Liver (tissue), 7 donors: ENCODE measurements at regions not wholly inside any gene's neighbourhood (a gene's known extent, or its start where the extent isn't known, plus 50 kb on each side); places are given as distances from the start of the nearest gene placed in this dataset.
A peak's percentile ranks its signal among the peaks of the same experiment; 100 is the strongest.

Experiments used
- DNase-seq: peaks from one replicate; pipeline ENCODE4 v3.0.0-alpha.2; 2017; ENCODE audit warnings: low spot score
- H3K27ac ChIP-seq, 2 donors: one replicate each; pipeline ENCODE4 v1.7.0; 2013; ENCODE audit warnings: inconsistent platforms in 2 of 2, low read length in 2 of 2, control low read depth in 1 of 2, low read depth in 1 of 2, mild to moderate bottlenecking in 1 of 2
- H3K27me3 ChIP-seq, 4 donors: one replicate each; pipeline versions ENCODE4 v1.6.1 to v1.7.0; 2013; ENCODE audit warnings: low read length in 3 of 4, inconsistent platforms in 1 of 4, mild to moderate bottlenecking in 1 of 4, moderate library complexity in 1 of 4; ENCODE audit not compliant: control insufficient read depth in 4 of 4, insufficient read depth in 4 of 4
- H3K36me3 ChIP-seq, 4 donors: one replicate each; pipeline versions ENCODE4 v1.6.1 to v1.7.0; 2013; ENCODE audit warnings: low read length in 3 of 4, mild to moderate bottlenecking in 3 of 4, low read depth in 1 of 4, moderate library complexity in 1 of 4; ENCODE audit not compliant: control insufficient read depth in 4 of 4, insufficient read depth in 3 of 4
- H3K4me1 ChIP-seq, 4 donors: one replicate each; pipeline versions ENCODE4 v1.6.1 to v1.7.0; 2013; ENCODE audit warnings: low read length in 3 of 4, mild to moderate bottlenecking in 3 of 4, moderate library complexity in 1 of 4; ENCODE audit not compliant: control insufficient read depth in 4 of 4, insufficient read depth in 4 of 4
- H3K4me3 ChIP-seq, 3 donors: one replicate each; pipeline versions ENCODE4 v1.6.1 to v1.7.0; 2013; ENCODE audit warnings: low read length in 3 of 3, control low read depth in 1 of 3, low read depth in 1 of 3, mild to moderate bottlenecking in 1 of 3
- H3K9ac ChIP-seq, 2 donors: one replicate each; pipeline ENCODE4 v1.7.0; 2013; ENCODE audit warnings: low read length in 2 of 2, mild to moderate bottlenecking in 2 of 2, moderate library complexity in 2 of 2, control low read depth in 1 of 2, low read depth in 1 of 2
- H3K9me3 ChIP-seq, 4 donors: one replicate each; pipeline versions ENCODE4 v1.6.1 to v1.7.0; 2013; ENCODE audit warnings: low read length in 3 of 4; ENCODE audit not compliant: control insufficient read depth in 4 of 4
- EGR1 ChIP-seq, 2 donors: IDR thresholded peaks; 2 replicates each; pipeline ENCODE4 v1.6.1; 2016 to 2018; ENCODE audit warnings: antibody characterized with exemption in 2 of 2, low read depth in 2 of 2
- FOXA2 ChIP-seq: IDR thresholded peaks from 2 replicates; pipeline ENCODE4 v1.6.1; 2016; ENCODE audit warnings: antibody characterized with exemption
- GABPA ChIP-seq, 2 donors: IDR thresholded peaks in 1 of 2; conservative IDR thresholded peaks in 1 of 2; 2 replicates each; pipeline ENCODE4 v1.6.1; 2016; ENCODE audit warnings: antibody characterized with exemption in 2 of 2, mild to moderate bottlenecking in 1 of 2, moderate library complexity in 1 of 2
- HNF4A ChIP-seq, 2 donors: conservative IDR thresholded peaks; 2 replicates each; pipeline ENCODE4 v1.6.1; 2016; ENCODE audit warnings: antibody characterized with exemption in 2 of 2, mild to moderate bottlenecking in 2 of 2
- HNF4G ChIP-seq: IDR thresholded peaks from 2 replicates; pipeline ENCODE4 v1.6.1; 2016; ENCODE audit warnings: antibody characterized with exemption
- RXRA ChIP-seq, 2 donors: IDR thresholded peaks; 2 replicates each; pipeline ENCODE4 v1.6.1; 2017 to 2018; ENCODE audit warnings: antibody characterized with exemption in 2 of 2, mild to moderate bottlenecking in 1 of 2
- WGBS: extraction: QIAGEN DNeasy Blood & Tissue Kit; methylation state at CpG from one replicate; pipeline ENCODE4 v1.1.7; 2013; 5-methylcytosine and 5-hydroxymethylcytosine counted together
- TF ChIP-seq, protein P1 (sequence below): IDR thresholded peaks from 2 replicates; pipeline ENCODE4 v1.6.1; 2016; ENCODE audit warnings: antibody characterized with exemption
- TF ChIP-seq, protein P2 (sequence below): IDR thresholded peaks from 2 replicates; pipeline ENCODE4 v1.6.1; 2016; ENCODE audit warnings: antibody characterized with exemption
- TF ChIP-seq, protein P3 (sequence below): IDR thresholded peaks from 2 replicates; pipeline ENCODE4 v1.6.1; 2016; ENCODE audit warnings: antibody characterized with exemption, mild to moderate bottlenecking
- donor health status: healthy.
- donor health status: healthy.
- donor health status: healthy.
- donor health status: healthy.

DNA sequence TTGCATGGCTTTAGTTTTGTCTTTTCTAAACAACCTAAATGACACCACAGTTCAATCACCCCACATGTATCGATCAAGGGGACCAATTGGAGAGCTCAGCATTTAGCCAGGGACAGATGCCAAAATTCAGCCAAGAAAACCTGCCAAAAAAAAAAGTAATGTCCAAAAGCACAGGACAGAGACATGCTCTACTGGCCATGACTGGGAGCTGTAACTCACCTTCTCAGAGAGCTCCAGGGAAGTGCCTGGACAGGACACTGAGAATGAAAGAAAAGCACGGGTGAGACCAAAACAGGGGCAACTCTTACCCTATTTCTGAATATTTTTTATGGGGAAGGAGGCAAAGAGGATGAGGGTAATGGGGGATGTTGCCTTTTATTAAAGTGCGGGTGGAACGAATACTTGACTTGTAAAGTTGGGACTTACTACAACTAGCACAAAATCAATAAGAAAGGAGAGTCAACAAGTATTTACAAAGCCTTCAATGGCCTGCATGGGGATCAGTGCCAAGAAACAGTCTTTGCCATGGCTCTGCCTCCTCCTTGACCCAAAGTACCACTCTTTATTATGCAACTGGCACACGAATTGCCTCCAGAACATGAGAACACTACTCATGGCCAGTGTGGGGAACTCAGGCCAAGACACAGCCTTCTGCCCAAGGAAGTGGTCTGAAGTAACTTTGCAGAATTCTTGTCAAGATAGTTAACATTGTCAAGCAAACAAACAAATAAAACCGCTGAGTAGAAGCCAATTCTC lies 72.9 kb upstream of the HK2 start:
- H3K36me3 ChIP-seq: no peaks in the 10 kb centered on the region
- H3K9ac ChIP-seq: no peak overlapping the region
- H3K27me3 ChIP-seq: no peaks in the 10 kb centered on the region
- H3K4me1 ChIP-seq: peaks cover 0 to 16% (median 9%) of the 10 kb centered on the region in 4 donors
- 48% methylated on average over 6 of the region's 6 CpGs for WGBS
- H3K9me3 ChIP-seq: peaks cover 0 to 5% (median 4%) of the 10 kb centered on the region in 4 donors
- DNase-seq: no peak
- H3K27ac ChIP-seq: no peak overlapping the region
- peak; percentile 12 to 40 for TF ChIP-seq RXRA (IDR thresholded peaks at IDR 0.05)
- TF ChIP-seq, protein P1, sequence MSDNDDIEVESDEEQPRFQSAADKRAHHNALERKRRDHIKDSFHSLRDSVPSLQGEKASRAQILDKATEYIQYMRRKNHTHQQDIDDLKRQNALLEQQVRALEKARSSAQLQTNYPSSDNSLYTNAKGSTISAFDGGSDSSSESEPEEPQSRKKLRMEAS: no peak
- no peak for TF ChIP-seq FOXA2
- TF ChIP-seq HNF4A (conservative IDR thresholded peaks at IDR 0.05): peak in 1 of 2 donors; percentile 9
- H3K4me3 ChIP-seq: no peak overlapping the region

DNA sequence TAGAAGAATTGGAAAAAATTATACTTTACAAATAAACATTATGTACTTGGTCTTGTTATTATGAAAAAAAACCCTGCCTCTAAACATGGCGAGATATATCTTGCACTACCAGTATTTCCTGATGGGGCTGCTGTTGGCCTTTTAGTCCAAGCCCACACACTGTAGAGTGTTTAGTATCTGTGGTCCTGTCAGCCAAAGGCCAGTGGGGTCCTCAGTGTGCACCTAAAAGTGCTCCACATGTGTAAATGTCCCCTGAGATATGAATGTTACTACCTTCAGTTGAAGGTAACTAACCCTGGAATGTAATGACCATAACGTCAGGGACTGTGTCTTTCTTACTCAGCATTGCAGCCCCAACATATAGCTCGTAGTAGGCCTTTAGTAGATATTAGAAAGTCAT lies 71.1 kb upstream of the HK2 start:
- WGBS: 94% methylated on average over 3 of the region's 3 CpGs
- Histone ChIP-seq H3K27me3 (no peaks in the 10 kb centered on the region), H3K27ac (no peak overlapping the region), H3K36me3 (no peaks in the 10 kb centered on the region), H3K9ac (no peak overlapping the region), H3K9me3 (no peaks in the 10 kb centered on the region), H3K4me1 (peaks cover 0 to 16% (median 9%) of the 10 kb centered on the region in 4 donors), H3K4me3 (no peak overlapping the region)
- DNase-seq: no peak
- TF ChIP-seq, protein P1: no peak
- TF ChIP-seq, protein P2, sequence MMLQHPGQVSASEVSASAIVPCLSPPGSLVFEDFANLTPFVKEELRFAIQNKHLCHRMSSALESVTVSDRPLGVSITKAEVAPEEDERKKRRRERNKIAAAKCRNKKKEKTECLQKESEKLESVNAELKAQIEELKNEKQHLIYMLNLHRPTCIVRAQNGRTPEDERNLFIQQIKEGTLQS: no peak
- TF ChIP-seq EGR1 (IDR thresholded peaks at IDR 0.05; ENCODE audit: low read depth in 2 of 2): no peak

DNA sequence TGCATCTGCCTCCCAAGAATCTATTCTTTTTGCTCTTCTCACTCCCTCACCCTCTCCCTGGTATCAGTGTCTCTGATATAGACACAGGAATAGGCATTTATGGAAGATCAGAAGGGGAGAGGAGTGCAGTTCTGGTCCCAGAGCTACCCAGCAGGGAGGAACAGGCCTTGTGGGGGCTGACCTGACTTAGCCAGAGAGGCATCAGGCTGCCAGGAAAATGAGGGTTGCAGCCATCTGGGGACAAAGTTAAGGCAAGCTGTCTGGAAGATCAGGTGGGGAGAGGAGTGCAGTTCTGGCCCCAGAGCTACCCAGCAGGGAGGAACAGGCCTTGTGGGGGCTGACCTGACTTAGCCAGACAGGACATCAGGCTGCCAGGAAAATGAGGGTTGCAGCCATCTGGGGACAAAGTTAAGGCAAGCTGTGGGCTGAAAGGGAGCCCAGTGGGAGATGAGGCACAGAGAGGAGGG lies 69.9 kb upstream of the HK2 start:
- no peak for DNase-seq
- Histone ChIP-seq H3K27me3 (no peaks in the 10 kb centered on the region), H3K4me3 (no peak overlapping the region), H3K27ac (no peak overlapping the region), H3K4me1 (peaks cover 0 to 16% (median 9%) of the 10 kb centered on the region in 4 donors), H3K36me3 (no peaks in the 10 kb centered on the region), H3K9me3 (no peaks in the 10 kb centered on the region), H3K9ac (no peak overlapping the region)
- TF ChIP-seq HNF4A (conservative IDR thresholded peaks at IDR 0.05) (no peak), GABPA (IDR thresholded peaks at IDR 0.05 in 1 of 2, conservative IDR thresholded peaks at IDR 0.05 in 1 of 2) (no peak), HNF4G (no peak)
- TF ChIP-seq, protein P3, sequence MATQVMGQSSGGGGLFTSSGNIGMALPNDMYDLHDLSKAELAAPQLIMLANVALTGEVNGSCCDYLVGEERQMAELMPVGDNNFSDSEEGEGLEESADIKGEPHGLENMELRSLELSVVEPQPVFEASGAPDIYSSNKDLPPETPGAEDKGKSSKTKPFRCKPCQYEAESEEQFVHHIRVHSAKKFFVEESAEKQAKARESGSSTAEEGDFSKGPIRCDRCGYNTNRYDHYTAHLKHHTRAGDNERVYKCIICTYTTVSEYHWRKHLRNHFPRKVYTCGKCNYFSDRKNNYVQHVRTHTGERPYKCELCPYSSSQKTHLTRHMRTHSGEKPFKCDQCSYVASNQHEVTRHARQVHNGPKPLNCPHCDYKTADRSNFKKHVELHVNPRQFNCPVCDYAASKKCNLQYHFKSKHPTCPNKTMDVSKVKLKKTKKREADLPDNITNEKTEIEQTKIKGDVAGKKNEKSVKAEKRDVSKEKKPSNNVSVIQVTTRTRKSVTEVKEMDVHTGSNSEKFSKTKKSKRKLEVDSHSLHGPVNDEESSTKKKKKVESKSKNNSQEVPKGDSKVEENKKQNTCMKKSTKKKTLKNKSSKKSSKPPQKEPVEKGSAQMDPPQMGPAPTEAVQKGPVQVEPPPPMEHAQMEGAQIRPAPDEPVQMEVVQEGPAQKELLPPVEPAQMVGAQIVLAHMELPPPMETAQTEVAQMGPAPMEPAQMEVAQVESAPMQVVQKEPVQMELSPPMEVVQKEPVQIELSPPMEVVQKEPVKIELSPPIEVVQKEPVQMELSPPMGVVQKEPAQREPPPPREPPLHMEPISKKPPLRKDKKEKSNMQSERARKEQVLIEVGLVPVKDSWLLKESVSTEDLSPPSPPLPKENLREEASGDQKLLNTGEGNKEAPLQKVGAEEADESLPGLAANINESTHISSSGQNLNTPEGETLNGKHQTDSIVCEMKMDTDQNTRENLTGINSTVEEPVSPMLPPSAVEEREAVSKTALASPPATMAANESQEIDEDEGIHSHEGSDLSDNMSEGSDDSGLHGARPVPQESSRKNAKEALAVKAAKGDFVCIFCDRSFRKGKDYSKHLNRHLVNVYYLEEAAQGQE: no peak
